Activated gamma-delta T cell treated with anti-CD3 and anti-CD28 coated beads, Interleukin-2, amount 50 U/mL, for 16 hours (primary cell): ENCODE measurements at regions not wholly inside any gene's neighbourhood (a gene's known extent, or its start where the extent isn't known, plus 50 kb on each side); places are given as distances from the start of the nearest gene placed in this dataset.
"Not testable (repeated sequence)": the region's sequence is repeated elsewhere in the genome, so short reads cannot be mapped to it uniquely, and the experiment has no call there.

ENCODE experiments used
- DNase-seq: peaks from one replicate; pipeline ENCODE4 v3.0.0-alpha.2; 2020; ENCODE audit warnings: low read depth

DNA sequence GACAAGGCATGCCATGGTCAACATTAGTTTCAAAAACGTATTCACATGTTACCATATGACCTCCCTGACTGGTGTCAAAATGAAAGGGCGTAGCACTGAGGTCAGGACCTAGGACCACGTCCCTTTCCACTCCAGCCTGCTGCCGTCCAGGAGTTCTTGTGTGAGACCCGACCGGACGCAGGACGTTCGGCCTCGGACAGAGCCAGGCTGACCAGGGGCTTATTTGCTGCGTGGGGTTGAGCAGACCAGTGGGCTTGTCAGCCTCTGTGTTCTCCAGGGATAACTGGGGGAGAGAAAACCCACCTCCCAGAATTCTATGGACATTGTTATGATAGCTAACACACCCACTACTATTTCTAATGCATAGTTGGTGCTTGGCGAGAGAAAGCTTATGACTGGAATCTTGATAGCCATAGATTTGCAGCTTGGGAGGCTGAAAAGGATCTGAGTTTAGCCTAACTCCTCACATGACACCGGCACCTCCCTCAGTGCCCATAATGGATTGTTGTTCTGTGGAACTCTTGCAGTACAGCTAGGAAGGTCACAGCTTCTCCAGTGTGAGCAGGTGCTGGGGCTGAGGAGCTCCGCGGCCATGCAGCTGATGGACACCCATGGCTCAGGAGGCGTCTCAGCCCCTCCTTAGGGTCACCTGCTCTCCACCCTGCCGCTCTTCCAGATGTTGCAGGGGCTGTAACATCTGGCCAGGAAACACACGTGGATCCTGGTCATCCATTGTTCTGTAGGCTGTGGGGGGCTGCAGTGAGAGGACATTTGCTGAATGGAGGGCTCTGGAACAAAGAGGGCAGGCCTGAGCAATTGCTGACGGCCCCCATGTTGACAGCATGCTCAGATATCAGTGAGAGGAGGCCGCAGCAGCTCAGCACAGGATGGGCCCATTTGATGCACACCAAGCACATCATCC, 368.4 kb downstream of the IRX2 start:
- no peak for DNase-seq

DNA sequence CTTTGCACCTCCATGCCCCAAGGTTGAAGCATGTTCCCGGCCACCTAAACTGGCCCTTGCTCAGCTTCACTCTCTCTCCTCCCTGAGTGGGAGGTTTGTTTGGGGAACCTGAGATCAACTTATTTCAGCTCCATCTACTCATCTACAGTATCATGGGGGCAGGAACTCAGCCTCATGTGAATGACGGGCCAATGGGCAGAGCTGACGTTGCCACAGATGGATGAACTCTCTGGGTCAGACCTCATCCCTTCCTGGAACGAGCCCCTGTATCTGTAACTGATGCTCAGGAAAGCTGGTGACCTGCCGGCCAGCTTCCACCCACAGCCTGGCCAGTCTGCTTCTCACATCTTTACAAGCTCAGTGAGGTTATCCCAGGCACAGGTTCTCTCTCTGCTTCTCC, 369.6 kb downstream of the IRX2 start:
- no peak for DNase-seq

DNA sequence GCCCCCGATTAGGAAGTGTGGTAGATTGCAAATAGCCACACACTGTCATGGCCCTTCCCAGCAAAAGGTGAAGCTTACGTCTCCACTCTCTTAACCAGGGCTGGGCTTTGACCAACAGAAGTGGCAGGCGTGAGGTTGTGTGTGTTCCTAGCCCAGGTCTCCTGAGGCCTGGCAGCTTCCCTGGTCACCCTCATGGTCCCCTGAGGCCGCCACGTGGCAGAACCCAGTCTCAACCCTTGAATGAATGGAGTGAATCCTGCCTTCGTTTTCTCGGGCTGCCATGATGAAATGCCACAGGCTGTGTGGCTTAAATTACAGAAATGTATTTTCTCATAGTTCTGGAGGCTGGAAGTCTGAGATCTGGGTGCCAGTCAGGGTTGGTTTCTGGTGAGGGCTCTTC, 370.4 kb downstream of the IRX2 start:
- DNase-seq, result no peak

DNA sequence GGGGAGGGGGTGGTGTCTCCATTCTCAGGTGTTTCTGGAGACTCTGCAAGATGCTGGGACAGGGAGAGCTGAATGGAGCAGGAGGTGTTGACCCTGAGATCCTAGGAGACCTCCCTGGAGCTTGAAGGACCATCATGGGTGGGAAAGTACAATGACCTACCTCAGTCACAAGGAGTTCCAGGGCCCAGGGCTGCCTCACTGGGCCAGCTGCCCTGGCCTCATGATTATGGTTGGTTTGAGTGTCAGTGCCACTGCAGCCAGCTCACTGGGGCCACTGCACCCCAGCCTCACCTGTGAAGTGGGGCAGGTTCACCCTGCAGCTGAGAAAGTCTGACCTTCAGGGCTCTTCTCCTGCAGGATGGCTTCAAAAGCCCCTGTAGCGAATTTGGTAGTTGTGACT, 372.5 kb downstream of the IRX2 start:
- DNase-seq, result no peak

DNA sequence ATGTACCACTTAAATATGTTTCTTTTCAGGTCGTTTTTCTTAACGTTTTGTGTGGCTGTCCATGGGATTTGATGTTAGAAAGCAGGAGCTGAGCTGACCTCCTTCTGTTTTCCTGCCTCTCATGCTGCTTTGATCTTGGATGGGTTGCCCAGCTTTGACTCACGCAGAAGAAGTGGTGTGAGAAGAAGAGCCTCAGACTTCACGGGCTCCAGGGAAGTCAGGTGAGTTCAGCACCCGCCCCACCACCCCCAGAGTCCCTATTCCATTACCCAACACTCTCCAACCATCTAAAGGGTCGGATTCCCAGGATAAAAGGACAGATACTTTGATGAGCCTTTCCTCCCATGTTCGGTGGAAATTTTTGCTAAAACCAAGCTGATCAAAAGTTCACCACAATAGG, 373.4 kb downstream of the IRX2 start:
- no peak for DNase-seq

DNA sequence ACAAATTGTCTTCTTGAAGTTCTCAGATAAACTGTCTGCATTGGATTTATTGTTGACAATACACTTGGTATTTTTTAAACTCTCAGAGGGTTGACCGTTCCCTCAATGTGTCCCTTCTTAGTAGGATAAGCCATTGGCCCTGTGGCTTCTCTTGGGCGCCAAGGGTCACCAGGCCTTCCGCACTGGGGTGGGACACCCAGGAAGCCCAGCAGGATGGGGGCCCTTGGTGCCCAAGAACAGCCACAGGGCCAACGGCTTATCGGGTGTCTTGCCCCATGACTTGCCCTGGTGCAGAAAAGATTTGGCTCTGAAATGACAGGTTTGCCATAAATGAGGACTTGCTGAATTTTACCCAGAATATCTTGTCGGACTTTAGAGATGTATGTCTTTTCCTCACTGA, 375.0 kb downstream of the IRX2 start:
- DNase-seq, result no peak

DNA sequence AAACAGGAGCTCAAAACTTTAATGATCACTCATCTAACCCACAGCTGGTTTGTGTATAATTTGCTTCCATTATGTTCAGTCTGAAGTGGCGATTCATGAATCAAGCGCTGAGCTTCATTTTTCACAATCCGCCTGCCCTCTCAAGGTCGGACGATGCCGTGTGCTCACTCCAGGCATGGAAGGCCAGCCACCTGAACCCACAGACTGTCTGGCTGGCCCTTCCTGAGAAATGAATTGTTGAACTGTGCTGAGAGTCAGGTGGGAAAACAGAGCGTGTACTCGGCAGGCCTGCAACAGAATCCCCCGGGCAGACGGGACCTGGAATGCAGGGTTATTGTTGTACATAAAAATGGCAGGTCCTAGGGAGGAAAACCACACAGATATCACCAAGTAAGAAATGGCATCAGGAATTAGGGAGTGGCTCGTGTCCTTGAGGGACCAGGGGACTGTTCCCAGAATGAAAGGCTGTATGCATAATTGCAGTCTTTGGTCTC, 375.7 kb downstream of the IRX2 start:
- no peak for DNase-seq

DNA sequence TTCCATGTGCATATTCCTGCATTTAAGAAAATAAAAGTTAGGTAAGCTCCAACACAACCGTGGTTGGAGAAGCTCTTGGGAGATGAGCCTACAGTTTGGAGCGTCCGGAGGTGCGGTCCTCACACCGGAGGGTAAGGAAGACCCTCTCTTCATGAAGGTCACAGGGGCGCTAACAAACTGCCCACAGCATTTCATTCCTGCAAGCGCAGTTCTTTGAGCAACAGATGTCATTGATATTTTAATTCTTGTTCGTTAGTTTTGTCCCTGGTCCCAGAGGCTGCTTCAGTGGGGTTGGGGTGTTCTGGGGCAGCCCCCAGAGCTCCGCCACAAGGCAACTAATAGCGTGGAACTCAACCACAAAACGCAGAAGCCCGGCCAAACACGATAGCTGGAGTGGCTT, 376.2 kb downstream of the IRX2 start:
- no peak for DNase-seq

DNA sequence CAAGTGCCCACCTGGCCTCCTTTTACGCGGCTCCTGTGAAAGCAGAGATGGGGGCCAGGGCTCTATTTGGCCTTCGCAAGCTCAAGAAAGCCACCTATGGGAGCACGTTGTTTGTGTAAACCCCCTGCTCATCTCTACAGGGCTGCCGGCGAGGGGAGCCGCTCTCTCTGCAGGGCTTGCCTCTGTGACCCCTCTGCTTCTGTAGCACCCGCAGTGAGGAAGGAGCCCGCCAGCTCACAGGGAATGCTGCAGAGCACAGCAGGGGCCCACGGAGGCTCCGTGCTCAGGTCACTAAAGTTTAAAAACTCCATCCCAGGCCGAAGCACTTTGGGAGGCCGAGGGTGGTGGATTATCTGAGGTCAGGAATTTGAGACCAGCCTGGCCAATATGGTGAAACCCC, 376.8 kb downstream of the IRX2 start:
- DNase-seq, result no peak

DNA sequence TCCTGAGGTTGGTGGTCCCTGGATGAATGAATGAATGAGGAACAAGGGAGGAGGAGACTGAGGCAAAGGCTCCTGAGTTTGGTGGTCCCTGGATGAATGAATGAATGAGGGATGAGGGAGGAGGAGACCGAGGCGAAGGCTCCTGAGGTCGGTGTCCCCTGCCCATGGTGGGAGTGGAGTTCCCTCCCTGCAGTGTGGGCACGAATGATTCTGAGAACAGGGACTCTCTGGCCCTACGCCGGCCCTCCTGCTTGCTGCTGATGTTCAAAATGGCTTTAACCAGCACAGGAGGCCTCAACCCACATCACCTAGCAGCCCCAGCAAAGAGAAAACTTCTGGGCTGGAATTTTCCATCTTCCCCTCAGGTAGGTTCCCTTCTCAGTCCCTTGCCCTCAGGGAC, 377.8 kb downstream of the IRX2 start:
- no peak for DNase-seq

DNA sequence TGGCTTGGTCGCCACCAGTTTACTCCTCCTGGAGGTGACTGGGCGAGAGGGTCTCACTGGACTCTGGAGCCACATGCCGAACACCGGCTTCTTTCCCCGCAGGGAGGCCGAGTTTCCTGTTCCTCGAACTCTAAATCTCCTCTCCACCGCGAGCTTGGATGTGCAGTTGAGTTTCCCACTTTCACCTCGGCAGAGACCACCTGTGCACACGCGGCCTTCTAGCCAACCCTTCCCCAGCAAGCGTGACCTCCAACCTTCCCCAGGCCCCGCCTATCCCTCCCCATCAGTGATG, 380.1 kb downstream of the IRX2 start:
- no peak for DNase-seq

DNA sequence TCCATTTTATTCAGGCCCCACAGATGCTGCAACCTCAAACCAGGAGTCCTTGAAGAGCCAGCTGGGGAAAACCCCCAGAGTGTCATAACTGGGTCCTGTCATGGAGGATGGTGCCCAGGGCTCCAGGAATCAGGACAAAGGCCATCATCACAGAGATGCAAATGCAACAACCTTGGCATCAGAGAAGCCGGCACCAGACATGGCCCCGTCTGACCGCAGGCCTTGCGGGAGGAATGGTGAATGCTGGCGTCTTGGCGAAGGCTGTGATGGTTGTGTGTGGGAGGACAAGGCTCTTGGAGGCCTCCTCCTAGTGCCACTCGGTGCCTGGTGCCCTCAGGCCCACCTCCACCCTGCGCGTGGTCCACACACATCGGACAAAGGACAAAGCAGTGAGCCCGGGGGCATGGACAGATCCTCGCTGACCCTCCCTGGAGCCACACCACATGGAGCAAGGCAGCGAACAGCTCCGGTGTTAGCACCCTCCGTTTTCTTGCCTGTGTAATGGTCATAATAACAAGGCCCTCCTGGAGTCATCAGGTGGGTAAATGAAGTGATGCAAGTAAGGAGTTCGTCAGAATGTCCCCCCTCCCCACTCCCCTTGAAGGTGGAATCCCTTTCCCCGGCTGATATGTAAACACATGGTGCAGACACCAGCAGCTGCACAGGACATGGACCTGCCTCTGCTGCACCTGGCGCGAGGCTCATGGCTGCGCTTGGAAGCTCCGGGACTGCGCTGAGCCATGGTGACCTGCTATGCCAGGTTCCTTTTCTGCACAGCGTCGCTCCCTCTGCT, 380.7 kb downstream of the IRX2 start:
- no peak for DNase-seq

DNA sequence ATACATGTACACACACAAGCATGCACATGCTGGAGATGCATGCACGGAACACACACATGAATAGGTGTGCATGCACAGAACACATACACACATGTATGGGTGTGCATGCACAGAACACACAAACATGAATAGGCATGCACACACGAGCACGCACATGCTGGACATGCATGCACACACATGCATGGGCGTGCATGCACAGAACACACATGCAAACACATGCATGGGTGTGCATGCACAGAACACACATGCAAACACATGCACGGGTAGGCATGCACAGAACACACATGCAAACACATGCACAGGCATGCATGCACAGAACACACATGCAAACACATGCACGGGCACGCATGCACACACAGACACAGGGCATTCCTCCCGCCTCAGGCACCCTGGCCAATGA, 382.3 kb downstream of the IRX2 start:
- DNase-seq, result no peak

DNA sequence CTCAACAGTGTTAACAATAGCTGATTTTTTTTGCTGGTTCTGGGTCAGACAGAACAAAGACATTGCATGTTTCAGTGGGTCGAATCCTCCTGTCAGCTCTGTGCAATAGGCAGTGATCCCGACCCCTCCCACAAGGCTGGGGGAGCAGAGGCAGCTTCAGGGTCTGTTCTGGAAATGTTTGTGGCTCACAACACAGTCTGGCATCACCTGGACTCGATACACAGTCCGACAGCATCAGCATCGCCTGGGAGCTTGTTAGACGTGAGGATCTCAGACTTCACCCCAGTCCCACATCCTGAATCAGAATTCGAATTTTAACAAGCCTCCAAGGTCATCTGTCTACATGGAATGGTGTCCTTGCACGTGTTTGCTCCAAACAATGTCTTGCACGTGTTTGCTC, 384.7 kb downstream of the IRX2 start:
- no peak for DNase-seq

DNA sequence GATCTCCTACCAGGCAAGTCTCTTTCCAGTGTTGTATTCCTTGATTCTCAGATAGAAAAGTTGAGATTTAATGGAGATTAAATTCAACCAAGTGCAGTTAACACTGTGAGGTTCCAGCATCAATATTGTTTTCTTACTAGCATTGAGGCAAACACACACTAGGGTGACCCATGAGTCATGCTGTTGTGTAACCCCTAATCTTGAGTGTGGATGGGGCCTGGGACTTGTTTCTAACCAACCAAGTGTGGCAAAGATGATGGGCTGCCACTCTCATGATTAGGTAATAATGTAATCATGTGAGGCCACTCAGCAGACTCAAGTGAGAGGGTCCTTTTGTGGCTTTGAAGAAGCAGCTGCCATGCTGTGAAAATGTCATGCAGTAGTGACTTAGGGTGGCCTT, 394.2 kb downstream of the IRX2 start:
- no peak for DNase-seq

DNA sequence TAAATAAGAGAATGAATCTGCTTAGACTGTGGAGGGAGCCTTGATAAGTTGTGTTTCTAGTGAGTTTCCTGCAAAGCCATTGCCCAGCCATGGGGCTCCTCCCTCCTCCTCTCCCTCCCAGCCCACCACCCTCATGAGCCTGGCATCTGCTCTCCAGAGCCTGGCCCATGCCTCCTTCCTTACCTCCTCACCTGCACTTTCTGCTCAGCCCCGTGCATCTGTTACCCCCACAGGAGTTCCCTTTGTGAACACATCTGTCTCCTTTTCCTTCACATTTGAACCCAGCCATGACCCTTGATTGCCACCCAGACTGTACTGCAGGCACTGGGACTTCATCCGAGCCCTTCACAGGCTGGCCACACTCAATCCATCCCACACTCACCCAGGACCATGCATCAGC, 395.6 kb downstream of the IRX2 start:
- no peak for DNase-seq

DNA sequence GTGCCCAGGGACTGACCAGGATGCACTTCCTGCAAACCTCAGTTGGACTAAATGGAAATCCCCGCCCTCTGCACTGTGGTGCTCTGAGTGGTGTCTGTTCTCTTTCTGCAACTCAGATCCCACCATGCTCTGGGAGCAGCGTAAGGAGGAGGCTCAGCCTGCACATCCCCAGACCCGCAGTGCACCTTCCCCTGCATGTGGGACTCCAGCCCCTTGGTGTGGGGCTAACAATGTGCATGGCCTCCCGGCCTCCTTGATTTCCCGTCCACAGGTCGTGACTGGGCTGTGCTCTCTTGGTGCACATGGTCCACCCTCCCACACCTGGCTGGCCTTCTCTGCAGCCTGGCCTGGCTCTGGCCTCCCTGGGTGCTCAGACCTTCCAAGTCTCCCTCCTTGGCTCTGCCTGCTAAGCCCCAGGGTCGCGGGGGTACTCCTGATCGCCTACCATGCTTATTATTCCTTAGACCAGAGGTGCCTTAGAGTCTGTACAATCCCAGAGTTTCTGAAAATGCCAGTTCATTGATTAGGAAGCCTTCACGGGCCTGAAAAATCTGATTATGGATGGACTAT, 397.5 kb downstream of the IRX2 start:
- DNase-seq, result no peak

DNA sequence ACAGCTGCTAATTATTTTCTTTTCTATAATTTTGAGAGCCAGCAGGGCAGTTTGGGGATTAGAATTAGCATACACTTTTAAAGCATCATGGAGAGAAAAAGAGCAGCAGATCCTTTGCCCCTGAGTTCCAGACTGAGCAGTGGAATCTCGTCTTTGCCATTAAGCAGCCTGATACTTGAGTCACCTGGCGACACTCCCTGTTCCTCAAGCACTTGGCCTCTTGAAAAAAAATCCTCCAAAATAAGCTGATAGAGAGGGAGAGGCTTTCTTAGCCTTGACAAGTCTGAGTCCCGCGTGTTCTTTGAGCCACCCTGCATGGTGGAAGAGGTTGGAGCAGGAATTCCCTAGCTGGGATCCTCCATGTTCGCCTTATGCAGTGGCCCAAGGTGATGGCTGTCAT, 398.3 kb downstream of the IRX2 start:
- no peak for DNase-seq

DNA sequence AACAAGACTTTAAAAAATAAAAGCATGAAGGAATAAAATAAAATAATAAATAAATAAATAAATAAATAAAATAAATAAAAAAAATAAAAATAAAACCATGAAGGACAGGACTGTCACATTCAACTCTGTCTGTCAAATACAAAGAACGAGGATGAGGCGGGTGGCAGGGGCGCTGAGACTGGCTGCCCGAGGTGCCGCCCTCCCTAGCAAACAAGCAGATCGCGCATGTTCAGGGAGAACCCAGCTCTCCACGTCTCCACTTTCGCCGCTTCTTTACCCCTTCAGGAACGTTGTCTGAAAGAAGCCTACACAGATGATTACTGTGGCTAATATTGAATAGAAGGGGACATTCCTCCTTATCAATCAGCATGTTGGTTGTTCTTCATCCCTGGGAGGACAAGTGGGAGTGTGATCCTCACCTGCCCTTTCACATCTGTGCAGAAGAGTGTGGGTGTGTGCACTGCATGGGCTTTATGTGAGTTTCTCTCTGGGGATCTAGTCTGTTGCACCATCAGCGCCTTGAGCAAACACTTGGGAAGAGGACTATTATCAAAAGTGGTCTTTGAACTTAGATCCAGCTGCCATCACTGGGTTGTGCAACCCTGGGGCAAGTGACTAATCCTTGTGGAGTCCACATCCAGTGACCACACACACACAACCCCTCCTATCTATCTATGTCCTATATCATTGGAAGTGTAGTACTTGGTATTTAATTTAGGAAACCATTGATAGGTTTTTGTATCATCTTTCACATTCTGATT, 399.2 kb downstream of the IRX2 start:
- DNase-seq, result no peak

DNA sequence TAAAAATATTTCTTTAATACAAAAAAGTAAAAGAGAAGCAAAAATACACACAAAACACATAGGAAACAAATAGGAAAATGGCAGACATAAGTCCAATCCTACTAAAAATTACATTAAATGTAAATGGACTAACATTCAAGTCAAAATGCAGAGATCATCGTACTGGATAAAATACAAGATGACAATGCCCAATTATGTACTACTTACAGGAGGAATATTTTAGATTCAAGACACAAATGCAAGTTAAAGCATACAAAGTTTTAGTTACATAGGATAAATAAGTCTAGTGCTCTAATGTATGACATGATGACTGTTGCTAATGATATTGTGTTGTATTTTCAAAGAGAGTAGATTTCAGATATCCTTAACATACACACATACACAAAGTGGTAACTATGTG, 401.7 kb downstream of the IRX2 start:
- not testable (repeated sequence) for DNase-seq

DNA sequence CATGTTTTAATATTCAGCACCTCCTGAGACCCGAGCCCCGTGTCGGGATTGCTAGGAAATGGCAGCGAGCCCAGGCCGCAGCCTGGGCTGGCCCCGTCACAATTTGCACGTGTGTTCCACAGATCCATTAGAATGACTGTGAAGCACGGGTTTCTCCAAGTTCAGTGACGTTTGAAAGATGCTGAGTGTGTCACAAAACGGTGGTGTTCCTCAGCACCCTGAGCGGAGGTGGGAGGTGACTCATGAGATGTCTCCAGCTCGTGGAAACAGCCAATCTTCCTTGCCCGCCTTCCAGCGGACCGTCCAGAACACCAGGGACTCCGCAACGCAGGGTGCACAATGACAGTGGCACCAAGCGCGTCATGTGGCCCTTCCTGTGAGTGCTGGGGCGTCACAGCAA, 412.8 kb downstream of the IRX2 start:
- DNase-seq, result no peak

DNA sequence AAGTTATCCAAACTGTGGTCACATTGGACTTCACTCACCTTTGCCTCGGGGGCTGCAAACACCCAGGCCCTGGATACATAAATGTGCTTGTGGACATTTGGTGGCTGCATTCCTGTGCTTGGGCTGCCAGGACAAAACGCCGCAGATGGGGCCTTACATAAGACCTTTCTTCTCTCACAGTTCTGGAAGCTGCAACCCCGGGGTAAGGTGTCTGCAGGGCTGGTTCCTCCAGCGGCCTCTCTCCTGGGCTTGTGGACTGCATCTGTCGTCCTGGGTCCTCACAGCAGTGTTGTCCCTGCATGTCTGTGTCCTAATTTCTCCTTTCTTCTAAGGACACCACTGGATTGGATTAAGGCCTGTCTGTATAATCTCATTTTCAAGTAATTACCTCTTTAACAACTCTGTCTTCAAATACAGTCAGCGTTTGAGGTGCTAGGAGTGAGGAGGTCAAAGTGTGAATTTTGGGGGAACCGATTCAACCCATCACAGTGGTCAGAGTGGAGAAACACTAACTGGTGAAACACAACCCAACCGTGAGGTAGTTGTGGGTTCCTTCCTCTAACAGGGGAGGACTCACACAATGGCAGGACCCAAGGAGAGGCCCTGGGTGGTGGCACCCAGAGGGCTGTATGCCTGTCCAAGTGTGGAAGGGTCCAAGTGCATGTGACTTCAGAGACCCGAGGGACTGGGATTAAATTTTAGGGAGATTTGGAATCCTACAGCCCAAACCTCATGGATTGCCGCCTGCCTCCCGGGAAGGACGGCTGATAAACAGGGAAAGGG, 415.6 kb downstream of the IRX2 start:
- DNase-seq, result no peak
